Omental fat pad (tissue), 3 donors: ENCODE measurements at regions not wholly inside any gene's neighbourhood (a gene's known extent, or its start where the extent isn't known, plus 50 kb on each side); places are given as distances from the start of the nearest gene placed in this dataset.

Experiments
- ATAC-seq: fragments of 150-250 bp; one replicate; pipeline ENCODE4 v1.9.1; 2016; ENCODE audit warnings: mild to moderate bottlenecking, moderate library complexity; ENCODE audit not compliant: low FRiP score
- DNase-seq: peaks from one replicate; pipeline ENCODE4 v3.0.0-alpha.2; 2019; ENCODE audit warnings: low spot score
- CTCF ChIP-seq, 3 donors: fragments of 450-650 bp; IDR thresholded peaks; one replicate each; pipeline ENCODE4 v1.5.1; 2016 to 2017; ENCODE audit warnings: antibody characterized with exemption in 3 of 3, mild to moderate bottlenecking in 3 of 3, moderate library complexity in 2 of 3

GRCh38 chr20:22373164-22373895, 211.0 kb downstream of the FOXA2 start:
- DNase-seq, result no peak
- ATAC-seq, result no peak
- TF ChIP-seq CTCF (IDR thresholded peaks at IDR 0.05), result no peak

GRCh38 chr20:22371843-22372242, 212.5 kb downstream of the FOXA2 start:
- DNase-seq, result no peak

GRCh38 chr20:22370137-22370536, 214.2 kb downstream of the FOXA2 start:
- no peak for TF ChIP-seq CTCF (IDR thresholded peaks at IDR 0.05)
- ATAC-seq (no peak), DNase-seq (no peak)

More at GRCh38 chr20:22371843-22372242, 212.5 kb downstream of the FOXA2 start:
- no peak for TF ChIP-seq CTCF (IDR thresholded peaks at IDR 0.05)
- no peak for ATAC-seq

GRCh38 chr20:22369100-22369499, 215.3 kb downstream of the FOXA2 start:
- ATAC-seq (no peak), DNase-seq (no peak)
- no peak for TF ChIP-seq CTCF (IDR thresholded peaks at IDR 0.05)

- ATAC-seq (no peak), DNase-seq (no peak)
Observed at GRCh38 chr20:22368235-22368634, 216.1 kb downstream of the FOXA2 start.

GRCh38 chr20:22366631-22367030, 217.7 kb downstream of the FOXA2 start:
- TF ChIP-seq CTCF (IDR thresholded peaks at IDR 0.05), result no peak
- no peak for ATAC-seq
- DNase-seq, result no peak

More at GRCh38 chr20:22368235-22368634, 216.1 kb downstream of the FOXA2 start:
- TF ChIP-seq CTCF (IDR thresholded peaks at IDR 0.05), result no peak

GRCh38 chr20:22354647-22355046, 229.7 kb downstream of the FOXA2 start:
- ATAC-seq, result no peak
- no peak for DNase-seq
- TF ChIP-seq CTCF (IDR thresholded peaks at IDR 0.05), result no peak
